Pancreas (tissue), 10 donors: ENCODE measurements at regions not wholly inside any gene's neighbourhood (a gene's known extent, or its start where the extent isn't known, plus 50 kb on each side); places are given as distances from the start of the nearest gene placed in this dataset.
"Not testable (repeated sequence)": the region's sequence is repeated elsewhere in the genome, so short reads cannot be mapped to it uniquely, and the experiment has no call there.

Experiments used
- ATAC-seq, 4 donors: fragments of 200-7000 bp; cut with Tn5 transposase; one replicate each; pipeline versions ENCODE4 v1.8.0 to v1.9.1; 2020; ENCODE audit warnings: mild to moderate bottlenecking in 4 of 4, moderate library complexity in 4 of 4
- DNase-seq, 6 donors: peaks; one replicate each; pipeline ENCODE4 v3.0.0-alpha.2; 2020
- FAIRE-seq: peaks from 2 replicates; lab custom pipeline; 2012; peaks lifted over from hg19 to GRCh38; lab: Jason Lieb, UNC
- H3K27ac ChIP-seq, 4 donors: fragments of 200-600 bp; sonication (generic); 1 replicate in 3 of 4; 2 replicates in 1 of 4; pipeline versions ENCODE4 v1.5.0 to v1.8.0; 2020
- H3K27me3 ChIP-seq, 4 donors: fragments of 200-600 bp; one replicate each; pipeline ENCODE4 v1.8.0; 2021
- H3K36me3 ChIP-seq, 3 donors: fragments of 200-600 bp; sonication (generic) in 1 of 3; one replicate each; pipeline versions ENCODE4 v1.5.0 to v1.8.0; 2020 to 2021
- H3K4me1 ChIP-seq, 3 donors: fragments of 200-600 bp; one replicate each; pipeline ENCODE4 v1.8.0; 2021
- H3K4me3 ChIP-seq, 4 donors: fragments of 200-600 bp; sonication (generic) in 2 of 4; one replicate each; pipeline versions ENCODE4 v1.5.0 to v1.8.0; 2020 to 2021
- H3K9me3 ChIP-seq, 4 donors: fragments of 200-600 bp; one replicate each; pipeline ENCODE4 v1.8.0; 2021
- CTCF ChIP-seq, 4 donors: fragments of 200-600 bp; sonication (generic) in 3 of 4; IDR thresholded peaks; one replicate each; pipeline versions ENCODE4 v1.5.0 to v1.8.0; 2021; ENCODE audit warnings: antibody characterized with exemption in 4 of 4
- WGBS, 2 donors: extraction: QIAGEN DNeasy Blood & Tissue Kit; methylation state at CpG; one replicate each; pipeline ENCODE4 v1.1.7; 2013; 5-methylcytosine and 5-hydroxymethylcytosine counted together
- intact Hi-C, 3 donors: fragments of 100-400 bp; cut with DNase I; formaldehyde crosslinking; loops; one replicate each; pipeline versions ENCODE4 v1.11.1 to v1.14.2; 2022
- donor health status: healthy with polysubstance abuse.
- donor health status: DM: no; HTN: no; CAD: no; lungs with moderate emphysema.
- donor health status: DM: no; HTN: no; CAD: no.
- donor health status: control.
- donor health status: control.
- donor health status: Bipolar disorder and iron deficiency.
- donor health status: DM: yes; HTN: yes; CAD: no.
- donor health status: DM: no; HTN: no; CAD: no.
- donor health status: DM: no; HTN: no; CAD: no.
- donor health status: DM: yes; HTN: yes; CAD: no.

DNA sequence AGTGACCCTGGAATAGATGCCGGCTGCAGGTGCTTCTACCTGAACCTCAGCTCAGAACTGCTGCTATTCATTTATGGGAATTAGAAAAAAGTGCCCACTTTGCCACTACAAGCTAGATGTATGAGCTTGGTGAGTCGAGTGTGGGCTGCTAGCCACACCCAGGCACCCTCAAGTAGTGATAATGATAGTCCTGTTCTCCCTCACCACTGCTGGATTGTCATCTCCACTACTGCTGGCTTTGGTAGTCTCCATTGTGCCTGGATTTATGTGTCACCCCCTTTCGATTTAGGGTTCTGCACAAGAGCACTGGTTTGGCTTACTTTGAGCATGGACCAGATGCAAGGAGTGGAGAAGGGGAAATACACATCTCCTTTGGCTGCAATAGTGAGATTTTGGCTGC lies 73.0 kb upstream of the N4BP1 start:
- DNase-seq (no peak), ATAC-seq (no peak), FAIRE-seq (no peak)
- 24 to 37% methylated on average over 3 of the region's 3 CpGs for WGBS, 2 donors
- intact Hi-C loops = loop anchor here in 1 of 3 donors (10.0 kb wide), 1 partner anchor 672 kb away; no protein-coding TSS in a partner anchor
- H3K27ac ChIP-seq = no peak overlapping the region
- no peaks in the 10 kb centered on the region for H3K36me3 ChIP-seq
- no peaks in the 10 kb centered on the region for H3K27me3 ChIP-seq
- no peak overlapping the region for H3K4me3 ChIP-seq
- no peaks in the 10 kb centered on the region for H3K9me3 ChIP-seq
- no peak for TF ChIP-seq CTCF (IDR thresholded peaks at IDR 0.05)
- H3K4me1 ChIP-seq = no peaks in the 10 kb centered on the region

DNA sequence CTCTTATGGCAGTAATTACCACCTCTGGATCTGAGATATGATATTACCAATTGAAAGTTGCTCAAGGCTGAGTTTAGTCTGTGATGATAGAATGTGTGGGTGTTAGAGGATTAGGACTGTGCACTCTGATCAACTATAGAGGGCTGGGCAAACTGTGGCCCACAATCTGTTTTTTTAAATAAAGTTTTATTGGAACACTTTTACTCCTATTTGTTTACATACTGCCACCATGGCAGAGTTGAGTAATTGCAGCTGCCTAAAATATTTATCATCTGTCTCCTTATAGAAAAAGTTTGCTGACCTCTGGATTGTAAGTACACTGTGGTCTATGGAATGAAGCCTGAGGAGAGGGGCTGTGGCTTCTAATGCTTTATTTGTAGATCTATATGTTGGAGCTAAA lies 71.5 kb upstream of the N4BP1 start:
- ATAC-seq = no peak

GRCh38 chr16:48680881-48681280 lies 70.9 kb upstream of the N4BP1 start:
- ATAC-seq (no peak), DNase-seq (no peak), FAIRE-seq (no peak)
- Histone ChIP-seq H3K36me3 (no peaks in the 10 kb centered on the region), H3K4me3 (no peak overlapping the region), H3K27me3 (no peaks in the 10 kb centered on the region), H3K27ac (no peak overlapping the region), H3K4me1 (no peaks in the 10 kb centered on the region), H3K9me3 (no peaks in the 10 kb centered on the region)
- intact Hi-C loops = loop anchor here in 1 of 3 donors (10.0 kb wide), 1 partner anchor 674 kb away; no protein-coding TSS in a partner anchor
- WGBS, 2 donors = 60 to 74% methylated on average over 3 of the region's 3 CpGs
- TF ChIP-seq CTCF (IDR thresholded peaks at IDR 0.05) = no peak

More for the DNA sequence above, 71.5 kb upstream of the N4BP1 start:
- intact Hi-C loops = loop anchor here in 1 of 3 donors (10.0 kb wide), 1 partner anchor 673 kb away; no protein-coding TSS in a partner anchor
- no peaks in the 10 kb centered on the region for H3K4me1 ChIP-seq
- TF ChIP-seq CTCF (IDR thresholded peaks at IDR 0.05) = no peak
- no peaks in the 10 kb centered on the region for H3K9me3 ChIP-seq
- FAIRE-seq (no peak), DNase-seq (no peak)
- H3K36me3 ChIP-seq = no peaks in the 10 kb centered on the region
- no peak overlapping the region for H3K4me3 ChIP-seq
- H3K27ac ChIP-seq = no peak overlapping the region
- H3K27me3 ChIP-seq = no peaks in the 10 kb centered on the region

DNA sequence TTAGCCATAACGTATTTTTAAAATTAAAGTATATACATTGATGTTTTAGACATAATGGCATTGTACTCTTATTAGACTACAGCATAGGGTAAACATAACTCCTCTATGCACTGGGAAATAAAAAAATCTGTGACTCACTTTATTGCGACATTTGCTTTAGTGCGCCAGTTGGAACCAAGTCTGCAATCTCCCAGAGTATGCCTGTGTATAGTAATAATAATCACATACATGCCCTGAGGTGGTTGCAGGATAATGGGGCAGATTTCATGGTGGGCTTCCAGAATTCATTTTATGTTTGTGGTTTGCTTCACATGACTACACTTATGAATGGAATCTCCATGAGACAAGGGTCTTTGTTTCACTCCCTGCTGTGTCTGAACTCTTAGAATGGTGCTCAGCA lies 66.9 kb upstream of the N4BP1 start:
- intact Hi-C loops = no loop called here
- Histone ChIP-seq H3K27me3 (no peaks in the 10 kb centered on the region), H3K4me1 (no peaks in the 10 kb centered on the region), H3K9me3 (no peaks in the 10 kb centered on the region), H3K36me3 (no peaks in the 10 kb centered on the region), H3K4me3 (no peak overlapping the region), H3K27ac (no peak overlapping the region)
- no peak for DNase-seq
- FAIRE-seq = no peak
- ATAC-seq = no peak
- TF ChIP-seq CTCF (IDR thresholded peaks at IDR 0.05) = no peak
- 88 to 89% methylated on average over 3 of the region's 3 CpGs for WGBS, 2 donors

DNA sequence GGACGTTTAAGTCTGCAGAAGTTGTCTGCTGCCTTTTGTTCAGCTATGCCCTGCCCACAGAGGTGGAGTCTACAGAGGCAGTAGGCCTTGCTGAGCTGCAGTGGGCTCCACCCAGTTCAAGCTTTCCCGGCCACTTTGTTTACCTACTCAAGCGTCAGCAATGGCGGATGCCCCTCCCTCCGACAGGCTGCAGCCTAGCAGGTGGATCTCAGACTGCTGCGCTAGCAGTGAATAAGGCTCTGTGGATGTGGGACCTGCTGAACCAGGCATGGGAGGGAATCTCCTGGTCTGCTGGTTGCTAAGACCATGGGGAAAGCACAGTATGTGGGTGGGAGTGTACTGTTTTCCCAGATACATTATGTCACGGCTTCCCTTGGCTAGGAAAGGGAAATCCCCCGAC lies 58.2 kb upstream of the N4BP1 start:
- H3K9me3 ChIP-seq, H3K27me3 ChIP-seq, FAIRE-seq, H3K27ac ChIP-seq, DNase-seq, H3K4me3 ChIP-seq, H3K4me1 ChIP-seq, ATAC-seq, H3K36me3 ChIP-seq, intact Hi-C loops: not testable (repeated sequence)
- 48% methylated on average over 8 of the region's 8 CpGs for WGBS, 2 donors
